HepG2 (cell line): ENCODE measurements at regions not wholly inside any gene's neighbourhood (a gene's known extent, or its start where the extent isn't known, plus 50 kb on each side); places are given as distances from the start of the nearest gene placed in this dataset.

ENCODE experiments used
- ATAC-seq: fragments of 200-7000 bp; cut with Tn5 transposase; 3 replicates; pipeline ENCODE4 v1.9.1; 2020; ENCODE audit warnings: mild to moderate bottlenecking, moderate library complexity
- BruUV-seq: library from RNA; stranded (reverse); fragments of 400-500 nt; replicated peaks from 2 replicates; lab custom pipeline; 2021; lab: Mats Ljungman, UMichigan
- CTCF ChIA-PET: fragments of 300-600 bp; formaldehyde crosslinking; extraction: SDS; loops from one replicate; lab custom pipeline; 2021; ENCODE audit warnings: low total read pairs, inconsistent platforms, low intra/inter-chr PET ratio; lab: Yijun Ruan, JAX
- POLR2A ChIA-PET: fragments of 350-600 bp; sonication (Branson Sonifier 250); formaldehyde crosslinking; loops from one replicate; lab custom pipeline; 2020; ENCODE audit warnings: antibody characterized with exemption, inconsistent platforms; lab: Yijun Ruan, JAX
- DNase-seq: peaks from one replicate; pipeline ENCODE4 v3.0.0-alpha.2; 2015; ENCODE audit warnings: low spot score
- FAIRE-seq: peaks from 3 replicates; lab custom pipeline; 2011; peaks lifted over from hg19 to GRCh38; lab: Jason Lieb, UNC
- H2AFZ ChIP-seq: one replicate; pipeline ENCODE4 v1.6.1; 2011; ENCODE audit warnings: low read length, inconsistent platforms
- H3K27ac ChIP-seq: fragments of 300-600 bp; 3 replicates; pipeline ENCODE4 v1.8.0; 2011; ENCODE audit warnings: mixed run types, mild to moderate bottlenecking, mixed read lengths, low read length, inconsistent platforms; ENCODE audit not compliant: insufficient read depth; ENCODE audit errors: extremely low read length
- H3K27me3 ChIP-seq, 2 experiments: fragments of 200-600 bp in 1 of 2; 2 replicates in 1 of 2; 3 replicates in 1 of 2; pipeline versions ENCODE4 v1.6.0 to v1.8.0; 2011; ENCODE audit warnings: low read length in 2 of 2, mild to moderate bottlenecking in 2 of 2, moderate library complexity in 2 of 2, inconsistent platforms in 1 of 2; ENCODE audit not compliant: insufficient read depth in 2 of 2, control insufficient read depth in 1 of 2
- H3K36me3 ChIP-seq, 2 experiments: fragments of 200-600 bp in 1 of 2; replicated peaks in 1 of 2; 2 replicates in 1 of 2; 3 replicates in 1 of 2; pipeline versions ENCODE4 v1.5.1 to v1.8.0; 2011; ENCODE audit warnings: low read length in 2 of 2, inconsistent platforms in 1 of 2; ENCODE audit not compliant: insufficient read depth in 2 of 2, control insufficient read depth in 1 of 2
- H3K4me1 ChIP-seq: 2 replicates; pipeline ENCODE4 v1.5.1; 2012; ENCODE audit warnings: low read length, inconsistent platforms; ENCODE audit not compliant: insufficient read depth
- H3K4me2 ChIP-seq: 2 replicates; pipeline ENCODE4 v1.6.0; 2011; ENCODE audit warnings: low read depth, low read length, inconsistent platforms
- H3K4me3 ChIP-seq, 3 experiments: fragments of 200-600 bp in 1 of 3; sonication (generic), shearing (Covaris generic) in 1 of 3; replicated peaks in 1 of 3; 2 replicates each; pipeline ENCODE4 v1.5.1; 2011 to 2016; ENCODE audit warnings: low read length in 3 of 3, inconsistent platforms in 2 of 3, low read depth in 2 of 3, mild to moderate bottlenecking in 2 of 3, control low read depth in 1 of 3, mixed read lengths in 1 of 3; ENCODE audit not compliant: insufficient read depth in 1 of 3
- H3K79me2 ChIP-seq: one replicate; pipeline ENCODE4 v1.6.1; 2011; ENCODE audit warnings: low read length, inconsistent platforms; ENCODE audit not compliant: insufficient read depth
- H3K9ac ChIP-seq: 2 replicates; pipeline ENCODE4 v1.6.0; 2011; ENCODE audit warnings: mild to moderate bottlenecking, low read depth, low read length, inconsistent platforms; ENCODE audit not compliant: insufficient read depth
- H3K9me3 ChIP-seq: 2 replicates; pipeline ENCODE4 v1.5.1; 2012; ENCODE audit warnings: mild to moderate bottlenecking, low read length
- H4K20me1 ChIP-seq: 2 replicates; pipeline ENCODE4 v1.6.0; 2011; ENCODE audit warnings: inconsistent platforms, mild to moderate bottlenecking, low read length, moderate library complexity; ENCODE audit not compliant: insufficient read depth
- ARID2 ChIP-seq: sonication (generic); formaldehyde crosslinking; IDR thresholded peaks from 2 replicates; pipeline ENCODE4 v1.8.1; 2022; ENCODE audit warnings: mild to moderate bottlenecking, missing genetic modification reagents, borderline replicate concordance
- ATF7 ChIP-seq, 2 experiments: fragments of 450-650 bp in 1 of 2; sonication (generic) in 1 of 2; formaldehyde crosslinking in 1 of 2; IDR thresholded peaks; 2 replicates each; pipeline versions ENCODE4 v1.4.0 to v1.6.1; 2016 to 2020; ENCODE audit warnings: antibody characterized with exemption in 1 of 2, mild to moderate bottlenecking in 1 of 2, missing genetic modification reagents in 1 of 2
- BRD4 ChIP-seq: sonication (generic); formaldehyde crosslinking; IDR thresholded peaks from 2 replicates; pipeline ENCODE4 v1.4.0; 2020; ENCODE audit warnings: missing genetic modification reagents
- CENPT ChIP-seq: sonication (generic); formaldehyde crosslinking; IDR thresholded peaks from 2 replicates; pipeline ENCODE4 v1.8.0; 2022; ENCODE audit warnings: low read depth, mild to moderate bottlenecking, moderate library complexity, missing genetic modification reagents
- GZF1 ChIP-seq: sonication (generic); formaldehyde crosslinking; IDR thresholded peaks from 2 replicates; pipeline ENCODE4 v1.5.1; 2020; ENCODE audit warnings: mild to moderate bottlenecking, missing genetic modification reagents
- HNRNPLL ChIP-seq: fragments of 200-400 bp; formaldehyde crosslinking; IDR thresholded peaks from 2 replicates; pipeline ENCODE4 v1.6.1; 2017; ENCODE audit warnings: mild to moderate bottlenecking, low read depth, low read length; ENCODE audit not compliant: poor library complexity, severe bottlenecking
- MAF1 ChIP-seq: sonication (generic); formaldehyde crosslinking; IDR thresholded peaks from 2 replicates; pipeline ENCODE4 v1.5.0; 2020; ENCODE audit warnings: missing genetic modification reagents, borderline replicate concordance
- MED8 ChIP-seq: sonication (generic); formaldehyde crosslinking; IDR thresholded peaks from 2 replicates; pipeline ENCODE4 v1.8.1; 2023; ENCODE audit warnings: mild to moderate bottlenecking, missing genetic modification reagents; ENCODE audit not compliant: insufficient replicate concordance
- MTF1 ChIP-seq: sonication (generic); formaldehyde crosslinking; IDR thresholded peaks from 2 replicates; pipeline ENCODE4 v1.5.0; 2020; ENCODE audit warnings: missing genetic modification reagents
- NR2C2 ChIP-seq: sonication (generic); formaldehyde crosslinking; IDR thresholded peaks from 2 replicates; pipeline ENCODE4 v1.4.0; 2020; ENCODE audit warnings: missing genetic modification reagents, mild to moderate bottlenecking, moderate library complexity, borderline replicate concordance
- SETDB1 ChIP-seq: sonication (generic); formaldehyde crosslinking; IDR thresholded peaks from 2 replicates; pipeline ENCODE4 v1.5.1; 2020; ENCODE audit warnings: missing genetic modification reagents, mild to moderate bottlenecking, borderline replicate concordance
- SOX13 ChIP-seq, 3 experiments: fragments of 450-650 bp in 1 of 3; sonication (generic) in 1 of 3; formaldehyde crosslinking in 1 of 3; IDR thresholded peaks in 2 of 3; conservative IDR thresholded peaks in 1 of 3; 2 replicates each; pipeline versions ENCODE4 v1.5.0 to v1.6.1; 2016 to 2020; ENCODE audit warnings: antibody characterized with exemption in 1 of 3, mild to moderate bottlenecking in 1 of 3, missing compliant biosample characterization in 1 of 3, missing genetic modification reagents in 1 of 3, moderate library complexity in 1 of 3
- TCF7L2 ChIP-seq: IDR thresholded peaks from 2 replicates; pipeline ENCODE4 v1.6.1; 2011; ENCODE audit warnings: mild to moderate bottlenecking, low read depth, low read length, moderate library complexity
- ZEB1 ChIP-seq: IDR thresholded peaks from 2 replicates; pipeline ENCODE4 v1.6.1; 2012; ENCODE audit warnings: mild to moderate bottlenecking, low read depth, inconsistent platforms; ENCODE audit not compliant: insufficient replicate concordance
- ZFP36L2 ChIP-seq: sonication (generic); formaldehyde crosslinking; IDR thresholded peaks from 2 replicates; pipeline ENCODE4 v1.4.0; 2020; ENCODE audit warnings: missing genetic modification reagents
- ZKSCAN8 ChIP-seq: IDR thresholded peaks from 2 replicates; pipeline ENCODE4 v1.6.1; 2016; ENCODE audit warnings: borderline replicate concordance, missing genetic modification reagents, missing compliant biosample characterization
- ZNF230 ChIP-seq: sonication (generic); formaldehyde crosslinking; IDR thresholded peaks from 2 replicates; pipeline ENCODE4 v1.4.0; 2020; ENCODE audit warnings: mild to moderate bottlenecking, missing genetic modification reagents
- ZNF629 ChIP-seq: sonication (generic); formaldehyde crosslinking; conservative IDR thresholded peaks from 2 replicates; pipeline ENCODE4 v1.5.0; 2020; ENCODE audit warnings: missing genetic modification reagents
- ZNF780A ChIP-seq: sonication (generic); formaldehyde crosslinking; IDR thresholded peaks from 2 replicates; pipeline ENCODE4 v1.8.0; 2022; ENCODE audit warnings: mild to moderate bottlenecking, missing genetic modification reagents, moderate library complexity
- WGBS: methylation state at CpG from one replicate; pipeline ENCODE4 v1.1.6; 2017; ENCODE audit warnings: low lambda C conversion rate; 5-methylcytosine and 5-hydroxymethylcytosine counted together
- in situ Hi-C: cut with HindIII; loops from 2 replicates; pipeline ENCODE4 v1.10.0; 2017; ENCODE audit warnings: low pct_unique_long_range_greater_than_20kb; ENCODE audit not compliant: extremely low pct_ligation_motif_present
- intact Hi-C: fragments of 100-400 bp; cut with micrococcal nuclease; formaldehyde crosslinking; loops from one replicate; pipeline ENCODE4 v1.10.0; 2022; ENCODE audit not compliant: unreplicated experiment
- TF ChIP-seq, protein P1 (sequence below): sonication (generic); formaldehyde crosslinking; IDR thresholded peaks from 2 replicates; pipeline ENCODE4 v1.4.0; 2020; ENCODE audit warnings: missing genetic modification reagents

- BruUV-seq: no TSS peak
- POLR2A ChIA-PET: no interaction called here
- FAIRE-seq: no peak
These were observed 200.2 kb downstream of the SPRY1 start for GRCh38 chr4:123596805-123597204.

More at GRCh38 chr4:123596805-123597204, 200.2 kb downstream of the SPRY1 start:
- Histone ChIP-seq H3K9ac (no peak overlapping the region), H3K36me3 (no peaks in the 10 kb centered on the region), H3K4me1 (peaks cover 41% of the 10 kb centered on the region), H4K20me1 (no peaks in the 10 kb centered on the region), H3K79me2 (no peaks in the 10 kb centered on the region), H3K27me3 (no peaks in the 10 kb centered on the region), H3K9me3 (no peaks in the 10 kb centered on the region), H3K27ac (no peak overlapping the region), H3K4me2 (no peak overlapping the region), H3K4me3 (no peak overlapping the region), H2AFZ (no peak overlapping the region)
- DNase-seq (no peak), ATAC-seq (no peak)
- TF ChIP-seq MAF1 (CRISPR knock-in tag): no peak
- TF ChIP-seq NR2C2: no peak
- no peak for TF ChIP-seq ZNF230
- TF ChIP-seq BRD4 (CRISPR knock-in tag): no peak
- no peak for TF ChIP-seq GZF1 (CRISPR knock-in tag)
- no peak for TF ChIP-seq ZFP36L2 (CRISPR knock-in tag)
- no peak for TF ChIP-seq MTF1 (CRISPR knock-in tag)
- no peak for TF ChIP-seq ZKSCAN8
- no peak for TF ChIP-seq ZNF629 (CRISPR knock-in tag)
- TF ChIP-seq SETDB1 (CRISPR knock-in tag): no peak
- no peak for TF ChIP-seq SOX13 (IDR thresholded peaks at IDR 0.05)
- TF ChIP-seq SOX13 (CRISPR knock-in tag; conservative IDR thresholded peaks at IDR 0.05 in 1 of 2, IDR thresholded peaks at IDR 0.05 in 1 of 2): no peak
- no peak for TF ChIP-seq MED8 (CRISPR knock-in tag)
- TF ChIP-seq, protein P1, sequence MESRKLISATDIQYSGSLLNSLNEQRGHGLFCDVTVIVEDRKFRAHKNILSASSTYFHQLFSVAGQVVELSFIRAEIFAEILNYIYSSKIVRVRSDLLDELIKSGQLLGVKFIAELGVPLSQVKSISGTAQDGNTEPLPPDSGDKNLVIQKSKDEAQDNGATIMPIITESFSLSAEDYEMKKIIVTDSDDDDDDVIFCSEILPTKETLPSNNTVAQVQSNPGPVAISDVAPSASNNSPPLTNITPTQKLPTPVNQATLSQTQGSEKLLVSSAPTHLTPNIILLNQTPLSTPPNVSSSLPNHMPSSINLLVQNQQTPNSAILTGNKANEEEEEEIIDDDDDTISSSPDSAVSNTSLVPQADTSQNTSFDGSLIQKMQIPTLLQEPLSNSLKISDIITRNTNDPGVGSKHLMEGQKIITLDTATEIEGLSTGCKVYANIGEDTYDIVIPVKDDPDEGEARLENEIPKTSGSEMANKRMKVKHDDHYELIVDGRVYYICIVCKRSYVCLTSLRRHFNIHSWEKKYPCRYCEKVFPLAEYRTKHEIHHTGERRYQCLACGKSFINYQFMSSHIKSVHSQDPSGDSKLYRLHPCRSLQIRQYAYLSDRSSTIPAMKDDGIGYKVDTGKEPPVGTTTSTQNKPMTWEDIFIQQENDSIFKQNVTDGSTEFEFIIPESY (CRISPR knock-in tag): no peak
- no peak for TF ChIP-seq ATF7 (IDR thresholded peaks at IDR 0.05)
- TF ChIP-seq ATF7 (CRISPR knock-in tag; IDR thresholded peaks at IDR 0.05): no peak
- TF ChIP-seq ZEB1: no peak
- no peak for TF ChIP-seq HNRNPLL
- TF ChIP-seq CENPT (CRISPR knock-in tag): no peak
- TF ChIP-seq ZNF780A (CRISPR knock-in tag): no peak
- TF ChIP-seq ARID2 (CRISPR knock-in tag): no peak
- no peak for TF ChIP-seq TCF7L2
- 93% methylated on average over 3 of the region's 3 CpGs for WGBS
- intact Hi-C loops: no loop called here
- in situ Hi-C loops: no loop called here
- CTCF ChIA-PET: no interaction called here
